Gastrocnemius medialis (tissue), 4 donors: ENCODE measurements at regions not wholly inside any gene's neighbourhood (a gene's known extent, or its start where the extent isn't known, plus 50 kb on each side); places are given as distances from the start of the nearest gene placed in this dataset.

ENCODE experiments used
- ATAC-seq, 2 donors: fragments of 150-250 bp; one replicate each; pipeline ENCODE4 v1.9.1; 2016
- DNase-seq, 2 donors: peaks; one replicate each; pipeline ENCODE4 v3.0.0-alpha.2; 2019
- H3K27ac ChIP-seq, 4 donors: fragments of 200-600 bp; sonication (generic); 1 replicate in 1 of 4; 2 replicates in 3 of 4; pipeline ENCODE4 v1.5.1; 2016 to 2018; ENCODE audit warnings: mild to moderate bottlenecking in 2 of 4, moderate library complexity in 1 of 4
- H3K27me3 ChIP-seq, 3 donors: fragments of 200-600 bp; sonication (generic) in 2 of 3; 1 replicate in 1 of 3; 2 replicates in 2 of 3; pipeline versions ENCODE4 v1.5.1 to v1.6.0; 2016 to 2019; ENCODE audit warnings: mild to moderate bottlenecking in 1 of 3, moderate library complexity in 1 of 3
- H3K36me3 ChIP-seq, 2 donors: fragments of 200-600 bp; sonication (generic) in 1 of 2; one replicate each; pipeline ENCODE4 v1.5.1; 2017 to 2018
- H3K4me1 ChIP-seq, 2 donors: fragments of 200-600 bp; sonication (generic) in 1 of 2; one replicate each; pipeline ENCODE4 v1.5.1; 2016 to 2017; ENCODE audit warnings: mild to moderate bottlenecking in 2 of 2
- H3K4me3 ChIP-seq, 4 donors: fragments of 200-600 bp; sonication (generic) in 3 of 4; 1 replicate in 1 of 4; 2 replicates in 3 of 4; pipeline ENCODE4 v1.5.1; 2016 to 2019; ENCODE audit warnings: mild to moderate bottlenecking in 2 of 4
- H3K9me3 ChIP-seq, 3 donors: fragments of 200-600 bp; sonication (generic) in 2 of 3; 1 replicate in 1 of 3; 2 replicates in 2 of 3; pipeline ENCODE4 v1.5.1; 2016 to 2019
- CTCF ChIP-seq, 5 experiments: fragments of 450-650 bp in 3 of 5; fragments of 200-600 bp in 2 of 5; sonication (generic) in 2 of 5; IDR thresholded peaks in 4 of 5; conservative IDR thresholded peaks in 1 of 5; 1 replicate in 4 of 5; 2 replicates in 1 of 5; pipeline ENCODE4 v1.5.1; 2016 to 2019; ENCODE audit warnings: antibody characterized with exemption in 5 of 5, mild to moderate bottlenecking in 3 of 5, moderate library complexity in 3 of 5
- POLR2A ChIP-seq, 2 donors: fragments of 450-650 bp; IDR thresholded peaks; one replicate each; pipeline ENCODE4 v1.6.1; 2017; ENCODE audit warnings: antibody characterized with exemption in 2 of 2, mild to moderate bottlenecking in 2 of 2, moderate library complexity in 2 of 2
- in situ Hi-C, 4 donors: fragments of 200-750 bp; cut with MboI; loops; one replicate each; pipeline versions ENCODE4 v1.15.0 to v1.8.0; 2017; ENCODE audit warnings: low sequenced_read_pairs in 4 of 4
- intact Hi-C: fragments of 100-400 bp; cut with DNase I; formaldehyde crosslinking; loops from one replicate; pipeline ENCODE4 v1.15.1; 2023; ENCODE audit warnings: low total_unique reads

- no peaks in the 10 kb centered on the region for H3K36me3 ChIP-seq
- H3K4me1 ChIP-seq: no peaks in the 10 kb centered on the region
- DNase-seq: peak in 1 of 2 donors; percentile 24
- peak in 1 of 2 donors; percentile 35 for ATAC-seq
- in situ Hi-C loops: no loop called here
- H3K9me3 ChIP-seq: no peaks in the 10 kb centered on the region
- no peak overlapping the region for H3K27ac ChIP-seq
- no peak overlapping the region for H3K4me3 ChIP-seq
- intact Hi-C loops: no loop called here
- TF ChIP-seq POLR2A (IDR thresholded peaks at IDR 0.05) (no peak), CTCF (IDR thresholded peaks at IDR 0.05 in 4 of 5, conservative IDR thresholded peaks at IDR 0.05 in 1 of 5) (no peak)
- H3K27me3 ChIP-seq: no peaks in the 10 kb centered on the region
These were observed 226.6 kb downstream of the TFAP2C start for GRCh38 chr20:56855708-56856107.

- Histone ChIP-seq H3K9me3 (no peaks in the 10 kb centered on the region), H3K27me3 (peaks cover 0 to 3% (median 0%) of the 10 kb centered on the region in 3 donors), H3K27ac (no peak overlapping the region), H3K36me3 (no peaks in the 10 kb centered on the region), H3K4me1 (no peaks in the 10 kb centered on the region), H3K4me3 (no peak overlapping the region)
- no peak for TF ChIP-seq POLR2A (IDR thresholded peaks at IDR 0.05)
- no peak for TF ChIP-seq CTCF (IDR thresholded peaks at IDR 0.05 in 4 of 5, conservative IDR thresholded peaks at IDR 0.05 in 1 of 5)
- intact Hi-C loops: no loop called here
- in situ Hi-C loops: no loop called here
- ATAC-seq (no peak), DNase-seq (no peak)
These were observed 228.8 kb downstream of the TFAP2C start for GRCh38 chr20:56857950-56858349.

- TF ChIP-seq CTCF (IDR thresholded peaks at IDR 0.05 in 4 of 5, conservative IDR thresholded peaks at IDR 0.05 in 1 of 5): no peak
- peaks cover 0 to 3% (median 0%) of the 10 kb centered on the region in 3 donors for H3K27me3 ChIP-seq
- H3K9me3 ChIP-seq: no peaks in the 10 kb centered on the region
- H3K27ac ChIP-seq: no peak overlapping the region
- H3K36me3 ChIP-seq: no peaks in the 10 kb centered on the region
- no peak overlapping the region for H3K4me3 ChIP-seq
- no peaks in the 10 kb centered on the region for H3K4me1 ChIP-seq
- ATAC-seq (no peak), DNase-seq (no peak)
- in situ Hi-C loops (no loop called here), intact Hi-C loops (no loop called here)
These were observed 230.1 kb downstream of the TFAP2C start for GRCh38 chr20:56859039-56859800.

- Histone ChIP-seq H3K27me3 (peaks cover 0 to 3% (median 0%) of the 10 kb centered on the region in 3 donors), H3K4me1 (no peaks in the 10 kb centered on the region), H3K27ac (no peak overlapping the region), H3K4me3 (no peak overlapping the region), H3K36me3 (no peaks in the 10 kb centered on the region), H3K9me3 (no peaks in the 10 kb centered on the region)
- in situ Hi-C loops: no loop called here
- ATAC-seq (no peak), DNase-seq (no peak)
- TF ChIP-seq POLR2A (IDR thresholded peaks at IDR 0.05): no peak
- no peak for TF ChIP-seq CTCF (IDR thresholded peaks at IDR 0.05 in 4 of 5, conservative IDR thresholded peaks at IDR 0.05 in 1 of 5)
- intact Hi-C loops: no loop called here
These were observed 230.7 kb downstream of the TFAP2C start for GRCh38 chr20:56859801-56860261.
